Type B pancreatic cell (in vitro differentiated cells): ENCODE measurements at regions not wholly inside any gene's neighbourhood (a gene's known extent, or its start where the extent isn't known, plus 50 kb on each side); places are given as distances from the start of the nearest gene placed in this dataset.

Experiments used
- DNase-seq: peaks from one replicate; pipeline ENCODE4 v3.0.0; 2021; ENCODE audit warnings: mixed read lengths; ENCODE audit not compliant: unreplicated experiment; ENCODE audit errors: extremely low spot score
- H3K27ac Mint-ChIP-seq: 2 replicates; pipeline ENCODE4 v1.8.0; 2021; ENCODE audit warnings: mild to moderate bottlenecking, mixed read lengths
- H3K27me3 Mint-ChIP-seq: 2 replicates; pipeline ENCODE4 v1.8.0; 2021; ENCODE audit warnings: mixed read lengths
- H3K36me3 Mint-ChIP-seq: 2 replicates; pipeline ENCODE4 v1.8.0; 2021; ENCODE audit warnings: mixed read lengths
- H3K4me1 Mint-ChIP-seq: one replicate; pipeline ENCODE4 v1.8.0; 2021; ENCODE audit warnings: mixed read lengths; ENCODE audit not compliant: unreplicated experiment
- H3K4me3 Mint-ChIP-seq: 2 replicates; pipeline ENCODE4 v1.8.0; 2021; ENCODE audit warnings: mild to moderate bottlenecking, mixed read lengths
- H3K9me3 Mint-ChIP-seq: 2 replicates; pipeline ENCODE4 v1.8.0; 2021; ENCODE audit warnings: mixed read lengths
- CTCF ChIP-seq: fragments of 200-600 bp; sonication (generic); conservative IDR thresholded peaks from 2 replicates; pipeline ENCODE4 v1.5.0; 2021; ENCODE audit warnings: antibody characterized with exemption, mild to moderate bottlenecking

DNA sequence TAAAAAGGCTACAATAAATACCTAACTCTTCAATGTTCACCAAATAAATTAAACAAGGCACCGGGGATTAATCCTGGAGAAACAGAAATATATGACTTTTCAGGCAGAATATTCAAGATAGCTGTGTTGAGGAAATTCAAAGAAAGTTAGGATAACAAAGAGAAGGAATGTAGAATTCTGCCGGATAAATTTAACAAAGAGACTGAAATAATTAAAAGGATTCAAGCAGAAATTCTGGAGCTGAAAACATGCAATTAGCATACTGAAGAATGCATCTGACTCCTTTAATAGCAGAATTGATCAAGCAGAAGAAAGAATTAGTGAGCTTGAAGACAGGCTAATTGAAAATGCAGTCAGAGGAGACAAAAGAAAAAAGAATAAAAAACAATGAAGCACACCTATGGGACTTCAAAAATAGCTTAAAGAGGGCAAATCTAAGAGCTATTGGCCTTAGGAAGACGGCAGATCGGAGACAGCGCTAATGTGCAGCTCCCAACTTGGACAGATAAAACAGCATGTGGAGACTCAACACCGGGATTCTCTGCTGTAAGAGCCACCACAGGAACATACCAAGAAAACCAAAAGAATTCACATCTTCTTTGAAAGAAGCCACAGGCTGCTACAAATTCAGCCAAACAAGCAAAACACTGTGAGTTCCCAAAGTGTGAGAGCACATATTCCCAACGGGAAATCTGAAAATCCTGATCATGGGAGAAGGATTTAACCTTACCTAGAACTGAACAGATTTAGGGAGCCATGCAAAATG lies 1290.9 kb downstream of the PCDH18 start:
- Mint-ChIP-seq H3K9me3 (peaks cover 10% of the 10 kb centered on the region), H3K4me1 (no peaks in the 10 kb centered on the region)

GRCh38 chr4:136227315-136227714 lies 1305.0 kb downstream of the PCDH18 start:
- H3K4me1 Mint-ChIP-seq: peaks cover 4% of the 10 kb centered on the region
- no peaks in the 10 kb centered on the region for H3K36me3 Mint-ChIP-seq
- H3K9me3 Mint-ChIP-seq: no peaks in the 10 kb centered on the region
- no peak overlapping the region for H3K4me3 Mint-ChIP-seq
- no peak for DNase-seq
- H3K27me3 Mint-ChIP-seq: no peaks in the 10 kb centered on the region
- no peak overlapping the region for H3K27ac Mint-ChIP-seq
- no peak for TF ChIP-seq CTCF

More for the DNA sequence above, 1290.9 kb downstream of the PCDH18 start:
- H3K27ac Mint-ChIP-seq: no peak overlapping the region
- TF ChIP-seq CTCF: no peak
- no peak overlapping the region for H3K4me3 Mint-ChIP-seq
- no peaks in the 10 kb centered on the region for H3K27me3 Mint-ChIP-seq
- DNase-seq: no peak
- peaks cover 3% of the 10 kb centered on the region for H3K36me3 Mint-ChIP-seq

DNA sequence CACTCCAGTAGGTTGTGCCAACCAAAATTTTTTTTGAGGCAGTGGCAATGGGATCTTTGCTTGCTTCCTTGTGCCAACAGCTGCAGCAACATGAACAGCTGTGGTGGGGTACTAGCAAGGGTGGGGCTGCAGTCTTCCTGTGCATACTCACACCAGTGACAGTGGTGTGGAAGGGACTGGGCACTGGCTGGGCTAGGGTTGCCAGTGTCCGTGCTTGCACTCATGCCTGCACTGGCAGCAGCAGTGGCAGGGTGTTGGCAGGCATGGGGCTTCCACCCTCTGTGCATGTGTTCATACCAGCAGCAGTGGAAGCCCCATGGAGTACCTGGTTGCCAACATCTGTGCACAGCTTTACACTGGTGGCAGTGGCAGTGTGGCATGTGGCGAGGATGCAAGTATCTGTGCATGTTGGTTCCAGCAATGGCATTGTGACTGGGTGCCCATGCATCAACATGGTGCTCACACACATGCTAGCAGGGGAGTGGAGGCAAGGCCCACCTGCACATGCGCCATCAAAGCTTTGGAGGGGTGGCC lies 1312.6 kb downstream of the PCDH18 start:
- Mint-ChIP-seq H3K4me3 (no peak overlapping the region), H3K36me3 (no peaks in the 10 kb centered on the region), H3K4me1 (no peaks in the 10 kb centered on the region), H3K27me3 (no peaks in the 10 kb centered on the region), H3K27ac (no peak overlapping the region), H3K9me3 (no peaks in the 10 kb centered on the region)
- TF ChIP-seq CTCF: no peak
- peak; percentile 52 for DNase-seq

DNA sequence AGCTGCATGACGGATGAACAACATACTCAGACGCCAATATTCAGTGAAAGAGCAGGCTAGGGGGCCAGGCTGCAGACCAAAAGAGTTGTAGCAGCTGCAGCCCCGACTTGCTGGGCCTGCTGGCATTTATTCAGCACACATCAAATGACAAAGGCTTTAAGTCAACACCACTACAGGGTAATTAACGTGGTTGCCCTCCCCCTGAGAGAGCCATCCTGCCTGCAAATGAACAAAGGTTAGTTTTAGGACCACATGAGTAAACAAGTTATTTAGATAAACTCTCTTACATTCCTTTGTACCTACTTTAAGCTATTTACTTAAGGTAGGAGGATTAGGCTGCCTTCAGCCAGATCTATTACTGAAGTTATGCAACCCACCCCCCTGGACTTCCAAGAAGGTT lies 1329.1 kb downstream of the PCDH18 start:
- Mint-ChIP-seq H3K36me3 (no peaks in the 10 kb centered on the region), H3K4me3 (no peak overlapping the region), H3K27ac (no peak overlapping the region), H3K4me1 (no peaks in the 10 kb centered on the region), H3K9me3 (no peaks in the 10 kb centered on the region), H3K27me3 (no peaks in the 10 kb centered on the region)
- no peak for TF ChIP-seq CTCF
- no peak for DNase-seq

GRCh38 chr4:136198358-136198757 lies 1333.9 kb downstream of the PCDH18 start:
- Mint-ChIP-seq H3K4me1 (no peaks in the 10 kb centered on the region), H3K27ac (no peak overlapping the region), H3K36me3 (no peaks in the 10 kb centered on the region), H3K9me3 (no peaks in the 10 kb centered on the region), H3K4me3 (no peak overlapping the region), H3K27me3 (no peaks in the 10 kb centered on the region)
- no peak for DNase-seq
- no peak for TF ChIP-seq CTCF
